B cell (primary cell): ENCODE measurements at regions not wholly inside any gene's neighbourhood (a gene's known extent, or its start where the extent isn't known, plus 50 kb on each side); places are given as distances from the start of the nearest gene placed in this dataset.

Source experiments
- ATAC-seq: fragments of 200-7000 bp; cut with Tn5 transposase; one replicate; pipeline ENCODE4 v1.10.0; 2021; ENCODE audit warnings: low read depth, mild to moderate bottlenecking, moderate number of reproducible peaks, moderate library complexity
- CTCF ChIA-PET: fragments of 350-600 bp; sonication (Branson Sonifier 250); formaldehyde crosslinking; loops from one replicate; lab custom pipeline; 2021; ENCODE audit warnings: antibody characterized with exemption, inconsistent platforms; lab: Charles Lee
- POLR2A ChIA-PET: fragments of 350-600 bp; sonication (Branson Sonifier 250); formaldehyde crosslinking; loops from one replicate; lab custom pipeline; 2021; ENCODE audit warnings: antibody characterized with exemption; lab: Charles Lee
- DNase-seq: peaks from one replicate; pipeline ENCODE4 v3.0.0; 2013
- H2AFZ ChIP-seq: 2 replicates; pipeline ENCODE4 v1.6.1; 2012; ENCODE audit warnings: mild to moderate bottlenecking, low read depth, low read length; ENCODE audit not compliant: insufficient read depth, poor library complexity, severe bottlenecking
- H3K27ac ChIP-seq, 2 donors: 1 replicate in 1 of 2; 2 replicates in 1 of 2; pipeline ENCODE4 v1.5.1; 2012 to 2013; ENCODE audit warnings: low read length in 2 of 2, mild to moderate bottlenecking in 2 of 2, moderate library complexity in 1 of 2
- H3K27me3 ChIP-seq, 4 experiments: fragments of 200-600 bp in 1 of 4; sonication (generic) in 1 of 4; replicated peaks in 1 of 4; 1 replicate in 2 of 4; 2 replicates in 2 of 4; pipeline versions ENCODE4 v1.6.1 to v1.7.0; 2013 to 2016; ENCODE audit warnings: low read length in 3 of 4, mild to moderate bottlenecking in 2 of 4, mixed read lengths in 1 of 4, moderate library complexity in 1 of 4; ENCODE audit not compliant: insufficient read depth in 4 of 4, control insufficient read depth in 3 of 4; ENCODE audit errors: control extremely low read depth in 1 of 4
- H3K36me3 ChIP-seq, 2 experiments: replicated peaks in 1 of 2; 1 replicate in 1 of 2; 2 replicates in 1 of 2; pipeline versions ENCODE4 v1.6.1 to v1.7.1; 2013; ENCODE audit warnings: low read length in 1 of 2; ENCODE audit not compliant: insufficient read depth in 2 of 2, control insufficient read depth in 1 of 2; ENCODE audit errors: control extremely low read depth in 1 of 2, extremely low read depth in 1 of 2
- H3K4me1 ChIP-seq, 2 donors: fragments of 200-600 bp in 1 of 2; sonication (generic) in 1 of 2; 1 replicate in 1 of 2; 2 replicates in 1 of 2; pipeline versions ENCODE4 v1.5.1 to v1.6.1; 2013 to 2017; ENCODE audit warnings: low read length in 2 of 2; ENCODE audit not compliant: control insufficient read depth in 2 of 2, insufficient read depth in 2 of 2
- H3K4me2 ChIP-seq: replicated peaks from 2 replicates; pipeline ENCODE3; 2012; ENCODE audit warnings: mild to moderate bottlenecking, low read depth, low read length; ENCODE audit not compliant: poor library complexity, severe bottlenecking
- H3K4me3 ChIP-seq, 5 experiments: fragments of 200-600 bp in 1 of 5; sonication (generic) in 1 of 5; 1 replicate in 3 of 5; 2 replicates in 2 of 5; pipeline versions ENCODE4 v1.5.1 to v1.7.0; 2011 to 2016; ENCODE audit warnings: low read length in 4 of 5, mild to moderate bottlenecking in 4 of 5, low read depth in 2 of 5, control low read depth in 1 of 5, moderate library complexity in 1 of 5; ENCODE audit not compliant: insufficient read depth in 1 of 5; ENCODE audit errors: control extremely low read depth in 1 of 5, extremely low read depth in 1 of 5
- H3K79me2 ChIP-seq: fragments of 200-600 bp; sonication (generic); one replicate; pipeline ENCODE4 v1.6.0; 2016; ENCODE audit warnings: low read length; ENCODE audit not compliant: control insufficient read depth, insufficient read depth
- H3K9ac ChIP-seq: fragments of 200-600 bp; sonication (generic); 2 replicates; pipeline ENCODE4 v1.6.1; 2017; ENCODE audit warnings: mild to moderate bottlenecking, low read length, moderate library complexity
- H3K9me3 ChIP-seq, 3 donors: one replicate each; pipeline versions ENCODE4 v1.6.1 to v1.7.1; 2013; ENCODE audit warnings: low read length in 2 of 3; ENCODE audit not compliant: control insufficient read depth in 2 of 3, insufficient read depth in 1 of 3; ENCODE audit errors: control extremely low read depth in 1 of 3
- H4K20me1 ChIP-seq: 2 replicates; pipeline ENCODE4 v1.6.0; 2012; ENCODE audit warnings: mild to moderate bottlenecking, low read length; ENCODE audit not compliant: insufficient read depth, control insufficient read depth, poor library complexity, severe bottlenecking
- H3K27ac Mint-ChIP-seq: one replicate; pipeline ENCODE4 v1.8.0; 2021; ENCODE audit warnings: mixed read lengths
- H3K27me3 Mint-ChIP-seq: one replicate; pipeline ENCODE4 v1.8.0; 2021; ENCODE audit warnings: mixed read lengths
- H3K4me1 Mint-ChIP-seq: one replicate; pipeline ENCODE4 v1.8.0; 2021; ENCODE audit warnings: mixed read lengths
- H3K4me3 Mint-ChIP-seq: one replicate; pipeline ENCODE4 v1.8.0; 2021; ENCODE audit warnings: mixed read lengths
- H3K9me3 Mint-ChIP-seq: one replicate; pipeline ENCODE4 v1.8.0; 2022; ENCODE audit warnings: mixed read lengths; ENCODE audit not compliant: insufficient read depth
- CTCF ChIP-seq: fragments of 200-600 bp; IDR thresholded peaks from one replicate; pipeline ENCODE4 v1.8.0; 2022; ENCODE audit warnings: antibody characterized with exemption, mild to moderate bottlenecking
- EZH2 ChIP-seq: IDR thresholded peaks from 2 replicates; pipeline ENCODE4 v1.6.1; 2012; ENCODE audit warnings: borderline replicate concordance, low read depth, mild to moderate bottlenecking, moderate library complexity, low read length; ENCODE audit not compliant: insufficient read depth, poor library complexity, severe bottlenecking
- WGBS: methylation state at CpG from one replicate; pipeline ENCODE4 v1.1.5; 2013; ENCODE audit warnings: missing lambda C conversion rate; ENCODE audit not compliant: insufficient coverage; 5-methylcytosine and 5-hydroxymethylcytosine counted together
- intact Hi-C: fragments of 100-400 bp; cut with micrococcal nuclease; formaldehyde crosslinking; loops from one replicate; pipeline ENCODE4 v1.10.0; 2022

GRCh38 chr10:6889718-6890117 is 309.6 kb upstream of the PRKCQ start:
- H3K27ac ChIP-seq: no peak overlapping the region
- ATAC-seq (no peak), DNase-seq (no peak)
- H3K4me1 ChIP-seq: no peaks in the 10 kb centered on the region
- H3K9me3 Mint-ChIP-seq: no peaks in the 10 kb centered on the region
- no peak for TF ChIP-seq CTCF
- TF ChIP-seq EZH2: no peak
- H3K27me3 ChIP-seq: no peaks in the 10 kb centered on the region
- H3K27me3 Mint-ChIP-seq: no peaks in the 10 kb centered on the region
- no peak overlapping the region for H3K9ac ChIP-seq
- H3K4me2 ChIP-seq: no peak overlapping the region
- WGBS: 75% methylated on average over 2 of the region's 3 CpGs
- H3K4me3 ChIP-seq: no peak overlapping the region
- POLR2A ChIA-PET: no interaction called here
- intact Hi-C loops: no loop called here
- peaks cover 12% of the 10 kb centered on the region for H3K4me1 Mint-ChIP-seq
- no peaks in the 10 kb centered on the region for H3K79me2 ChIP-seq
- no peak overlapping the region for H3K4me3 Mint-ChIP-seq
- no peak overlapping the region for H3K27ac Mint-ChIP-seq
- no peak overlapping the region for H2AFZ ChIP-seq
- CTCF ChIA-PET: interaction anchor here (2.0 kb wide), 1 partner anchor 11 kb away, joined by 6 read pairs; no protein-coding TSS in a partner anchor
- no peaks in the 10 kb centered on the region for H3K9me3 ChIP-seq
- no peaks in the 10 kb centered on the region for H4K20me1 ChIP-seq
- no peaks in the 10 kb centered on the region for H3K36me3 ChIP-seq

DNA sequence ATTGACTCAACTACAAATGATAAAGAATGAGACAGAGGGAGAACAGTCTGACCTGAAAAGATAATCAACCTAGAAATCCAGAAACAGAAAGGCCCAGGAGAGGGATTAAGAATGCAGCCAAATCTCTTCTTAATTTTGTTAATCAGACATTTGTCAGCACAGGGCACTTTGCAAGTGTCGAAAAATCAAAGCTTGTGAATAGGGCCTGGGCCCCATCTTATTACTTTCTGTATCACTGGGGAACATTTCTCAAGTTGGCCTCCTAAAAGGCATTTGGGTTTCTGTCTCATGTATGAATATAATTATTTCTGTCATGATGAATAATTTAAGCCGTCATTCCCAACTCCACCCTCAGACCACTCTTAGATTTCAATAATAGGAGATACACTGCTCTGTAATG is 308.4 kb upstream of the PRKCQ start:
- Histone ChIP-seq H3K4me3 (no peak overlapping the region), H3K4me1 (no peaks in the 10 kb centered on the region), H3K79me2 (no peaks in the 10 kb centered on the region), H3K9ac (no peak overlapping the region), H2AFZ (no peak overlapping the region), H3K27ac (no peak overlapping the region), H3K4me2 (no peak overlapping the region), H3K9me3 (no peaks in the 10 kb centered on the region), H3K27me3 (no peaks in the 10 kb centered on the region), H3K36me3 (no peaks in the 10 kb centered on the region), H4K20me1 (no peaks in the 10 kb centered on the region)
- no peaks in the 10 kb centered on the region for H3K27me3 Mint-ChIP-seq
- no peak for ATAC-seq
- no peak for DNase-seq
- H3K4me1 Mint-ChIP-seq: peaks cover 16% of the 10 kb centered on the region
- CTCF ChIA-PET: interaction anchor here (2.0 kb wide), 1 partner anchor 10 kb away, joined by 6 read pairs; no protein-coding TSS in a partner anchor
- no peaks in the 10 kb centered on the region for H3K9me3 Mint-ChIP-seq
- WGBS: no CpG with 5 or more reads among the region's 2 CpGs
- POLR2A ChIA-PET: no interaction called here
- intact Hi-C loops: no loop called here
- TF ChIP-seq CTCF (no peak), EZH2 (no peak)
- H3K27ac Mint-ChIP-seq: no peak overlapping the region
- H3K4me3 Mint-ChIP-seq: no peak overlapping the region
